Suppressor macrophage treated with lipopolysaccharide for 4 hours (primary cell): ENCODE measurements at regions not wholly inside any gene's neighbourhood (a gene's known extent, or its start where the extent isn't known, plus 50 kb on each side); places are given as distances from the start of the nearest gene placed in this dataset.

Experiments used
- DNase-seq: peaks from one replicate; pipeline ENCODE4 v3.0.0-alpha.2; 2020

DNA sequence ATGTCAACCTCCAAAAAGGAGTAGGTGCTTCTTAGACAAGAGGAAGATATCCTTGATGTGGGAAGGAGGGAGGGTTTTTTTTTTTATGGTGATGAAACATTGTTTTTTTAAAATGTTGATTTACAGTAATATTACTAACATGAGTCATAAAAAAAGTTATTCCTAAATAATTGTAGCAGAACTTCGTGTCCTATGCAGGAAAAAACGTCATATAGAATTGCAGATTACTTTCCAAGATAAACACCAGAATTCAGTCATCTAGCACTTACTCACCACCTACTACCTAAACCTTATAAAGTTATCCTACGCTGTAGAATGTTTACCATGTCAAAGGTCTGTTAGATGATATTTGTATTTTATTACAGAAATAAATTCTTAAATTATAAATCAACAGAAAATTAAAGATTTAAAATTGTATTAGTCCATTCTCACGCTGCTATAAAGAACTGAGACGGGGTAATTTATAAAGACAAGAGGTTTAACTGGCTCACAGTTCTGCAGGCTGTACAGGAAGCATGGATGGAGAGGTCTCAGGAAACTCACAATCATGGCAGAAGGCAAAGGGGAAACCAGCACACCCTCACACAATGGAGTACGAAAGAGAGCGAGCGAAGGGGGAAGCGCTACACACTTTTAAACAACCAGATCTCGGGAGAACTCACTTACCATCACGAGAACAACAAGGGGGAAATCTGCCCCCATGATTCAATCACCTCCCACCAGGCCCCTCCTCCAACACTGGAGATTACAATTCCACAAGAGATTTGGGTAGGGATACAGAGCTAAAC is 105.2 kb upstream of the NEBL start:
- no peak for DNase-seq

- no peak for DNase-seq
These were observed 102.6 kb upstream of the NEBL start for GRCh38 chr10:20999699-21000098.

DNA sequence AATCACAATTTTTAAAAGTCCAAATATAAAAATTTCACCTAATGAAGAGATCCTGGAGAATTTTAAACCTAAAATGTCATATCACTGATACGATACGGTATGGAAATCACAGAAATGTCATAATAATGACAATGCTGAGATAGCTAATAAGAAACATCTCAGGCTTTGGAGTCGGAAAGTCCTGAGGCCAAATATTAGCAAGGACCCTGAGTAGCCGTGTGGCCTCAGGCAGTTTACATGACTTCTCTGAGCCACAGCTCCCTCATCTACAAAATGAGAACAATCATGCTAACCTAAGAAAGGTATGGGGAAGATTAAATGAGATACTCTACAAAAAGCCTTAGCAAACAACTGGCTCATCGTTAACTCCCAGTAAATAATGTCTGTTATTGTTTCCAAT is 100.9 kb upstream of the NEBL start:
- DNase-seq: no peak

DNA sequence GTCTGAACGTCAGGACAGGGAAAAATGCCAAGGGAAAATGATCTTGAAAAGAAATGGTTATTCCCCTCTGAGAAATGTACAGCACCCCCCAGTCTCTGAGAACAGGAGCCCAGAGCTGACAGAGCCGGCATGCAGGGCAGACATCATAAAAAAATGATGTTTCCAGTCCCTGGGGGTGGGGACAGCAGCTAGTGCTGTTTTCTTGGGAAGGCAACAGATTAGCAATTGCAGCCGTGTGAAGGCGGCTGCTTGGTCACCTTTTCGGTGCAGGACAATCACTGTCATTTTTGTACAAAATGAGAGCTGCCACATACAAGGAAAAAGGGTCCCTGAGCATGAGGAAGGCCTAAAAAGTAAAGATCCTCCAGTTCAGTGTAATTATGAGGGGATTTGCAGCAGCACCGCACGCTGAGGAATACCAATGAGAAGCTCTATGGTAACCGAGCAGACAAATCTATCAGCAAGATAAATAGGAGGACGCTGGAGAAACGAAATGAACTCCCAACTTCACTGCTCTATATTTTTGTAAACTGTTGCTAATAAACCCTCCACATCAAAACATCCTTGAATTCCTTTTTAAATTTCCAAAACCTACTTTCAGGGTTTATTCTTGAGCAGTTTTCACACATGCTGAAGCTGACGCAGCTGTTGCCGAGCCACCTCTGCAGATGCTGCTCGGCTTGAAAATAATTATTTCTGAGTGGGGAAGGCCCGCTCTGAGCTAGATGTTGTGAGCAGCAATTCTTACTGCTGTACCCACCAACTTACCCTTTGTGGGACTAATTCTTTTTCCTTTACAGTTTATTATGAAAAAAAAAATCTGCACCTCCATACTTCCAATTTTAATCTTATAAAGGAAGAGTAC is 98.2 kb upstream of the NEBL start:
- DNase-seq: no peak

DNA sequence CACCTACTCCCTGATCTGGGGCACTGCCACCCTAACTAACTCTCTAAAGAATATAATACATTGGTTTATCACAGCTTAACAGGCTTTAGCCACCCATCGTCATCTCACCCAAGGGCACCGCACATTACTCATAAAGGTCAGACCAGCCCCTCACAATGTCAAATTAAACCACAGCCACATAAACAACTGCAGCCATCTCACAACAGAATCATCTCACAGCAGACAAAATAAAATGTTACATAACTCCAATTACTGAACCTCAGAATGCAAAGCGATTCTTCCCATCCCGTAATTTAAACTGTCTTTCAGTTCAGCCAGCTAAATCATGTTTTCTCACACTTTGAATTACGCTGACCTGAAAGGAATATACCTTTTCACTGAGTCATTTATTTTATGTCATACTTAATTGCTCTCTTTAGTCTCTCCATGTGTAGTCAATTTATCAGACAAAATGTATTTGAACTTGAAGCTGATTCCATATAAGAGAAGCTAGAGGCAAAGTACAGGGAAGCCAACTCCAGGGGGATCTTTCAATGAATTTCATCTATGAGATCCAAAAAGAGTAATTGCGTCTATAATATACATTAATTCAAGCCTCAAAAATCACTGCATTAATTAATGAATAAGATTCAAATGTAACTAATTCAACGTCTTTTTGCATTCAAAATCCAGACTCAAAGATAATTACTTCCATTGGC is 96.9 kb upstream of the NEBL start:
- no peak for DNase-seq

DNA sequence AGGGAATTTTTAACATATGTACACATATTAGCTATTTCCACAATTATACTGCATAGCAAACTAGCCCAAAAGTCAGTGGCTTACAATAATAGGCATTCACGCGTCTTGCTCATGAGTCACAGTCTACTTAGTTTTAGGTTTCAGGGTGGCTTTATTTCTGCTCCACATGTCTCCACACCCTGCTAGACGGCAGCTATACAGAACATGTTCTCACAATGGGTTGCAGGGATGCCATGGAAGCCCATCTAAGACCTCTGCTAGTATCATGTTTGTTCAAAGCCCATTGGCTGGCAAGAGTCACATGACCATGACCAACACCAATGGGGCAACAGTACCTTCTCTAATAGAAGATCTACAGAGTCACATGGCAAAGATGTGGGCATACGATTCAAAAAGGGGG is 96.3 kb upstream of the NEBL start:
- DNase-seq: no peak

GRCh38 chr10:20991526-20991925 is 94.4 kb upstream of the NEBL start:
- DNase-seq: no peak

DNA sequence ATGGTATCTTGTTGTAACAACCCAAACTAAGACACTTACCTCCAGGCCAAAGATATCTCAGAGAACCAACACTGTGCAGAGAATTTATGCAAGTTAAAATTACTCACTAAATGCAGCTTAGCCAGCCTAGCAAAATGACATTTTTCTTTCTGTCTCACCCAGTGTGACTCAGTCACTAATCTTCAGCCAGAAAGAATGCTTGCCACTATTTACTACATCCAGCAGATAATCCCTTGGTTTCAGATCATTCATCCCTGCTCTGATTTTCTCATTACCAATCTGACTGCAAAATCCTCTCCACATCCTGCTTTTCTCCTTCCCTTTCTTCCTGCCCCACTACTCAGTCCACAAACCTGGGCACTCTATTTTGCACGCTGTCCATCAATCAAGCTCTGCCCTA is 93.5 kb upstream of the NEBL start:
- DNase-seq: no peak

DNA sequence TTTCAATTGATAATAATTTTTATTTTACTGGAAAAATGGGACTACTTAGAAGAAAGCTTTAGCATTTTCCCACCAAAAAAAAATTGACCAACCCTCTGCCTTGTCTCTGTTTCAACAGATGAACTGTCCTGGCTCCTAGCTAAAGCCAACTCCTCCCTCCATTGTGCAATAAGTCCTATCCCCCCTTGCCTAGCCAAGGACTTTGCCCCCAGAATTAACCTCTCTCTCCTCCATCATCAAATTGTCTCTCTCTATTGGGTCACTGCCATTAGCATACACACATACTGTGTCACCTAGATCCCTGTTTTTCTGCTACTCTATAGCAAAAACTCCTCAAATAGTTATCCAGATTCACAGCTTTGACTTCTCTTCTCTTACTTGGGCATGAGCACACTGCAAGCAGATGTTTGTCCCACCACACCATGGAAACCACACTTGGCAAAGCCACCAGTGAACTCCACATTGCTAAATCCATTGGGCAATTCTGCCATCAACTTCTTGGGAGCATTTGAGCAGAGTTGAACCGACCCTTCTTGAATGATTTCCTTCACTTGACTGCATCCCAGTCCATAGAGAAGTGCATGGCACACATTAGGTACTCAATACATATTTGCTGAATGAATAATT is 91.4 kb upstream of the NEBL start:
- no peak for DNase-seq

GRCh38 chr10:20986049-20986448 is 88.9 kb upstream of the NEBL start:
- no peak for DNase-seq

- no peak for DNase-seq
These were observed 87.6 kb upstream of the NEBL start for GRCh38 chr10:20984662-20985061.

DNA sequence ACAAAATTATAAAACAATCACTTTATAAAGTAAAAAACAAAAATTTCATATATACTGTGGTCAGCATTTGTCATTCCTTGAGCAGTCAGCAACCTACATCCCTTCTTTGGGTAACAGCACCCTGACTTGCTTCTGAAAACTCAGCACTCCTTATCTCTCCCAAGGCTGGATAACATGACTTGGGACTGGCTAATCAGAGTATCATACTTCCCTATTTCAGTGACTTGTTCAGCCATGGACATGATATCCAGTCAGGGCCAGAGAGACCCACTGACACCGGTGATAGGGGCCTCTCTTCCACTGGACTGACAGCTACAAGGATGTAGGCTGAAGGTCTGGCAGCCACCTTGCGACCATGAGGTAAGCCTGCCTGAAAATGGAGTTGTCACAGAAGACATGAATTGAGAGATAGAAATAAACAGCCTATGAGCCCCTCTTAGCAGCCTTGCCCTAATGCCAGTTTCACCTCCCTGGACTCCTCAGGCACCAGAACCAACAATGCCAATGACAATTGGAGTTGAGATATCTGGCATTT is 84.4 kb upstream of the NEBL start:
- no peak for DNase-seq

- no peak for DNase-seq
These were observed 81.5 kb upstream of the NEBL start for GRCh38 chr10:20978617-20979016.

DNA sequence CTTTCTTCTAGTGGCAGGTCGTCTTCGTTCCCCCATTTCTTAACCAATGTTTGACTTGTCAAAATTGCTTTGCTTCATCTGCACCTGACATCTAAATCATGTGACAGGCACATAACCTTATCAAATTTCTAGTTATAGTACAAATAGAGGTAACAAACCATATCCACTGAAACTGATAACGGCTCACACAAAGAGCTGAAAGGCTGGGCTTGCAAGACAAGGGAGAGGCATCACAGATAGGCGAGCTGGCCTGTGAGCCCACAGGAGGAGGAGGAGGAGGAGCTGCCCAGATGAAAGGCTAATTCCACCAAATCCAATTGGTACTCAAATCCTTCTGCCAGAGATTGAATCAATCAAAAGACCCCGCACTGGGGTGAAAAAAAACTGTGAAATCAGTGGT is 80.2 kb upstream of the NEBL start:
- no peak for DNase-seq

DNA sequence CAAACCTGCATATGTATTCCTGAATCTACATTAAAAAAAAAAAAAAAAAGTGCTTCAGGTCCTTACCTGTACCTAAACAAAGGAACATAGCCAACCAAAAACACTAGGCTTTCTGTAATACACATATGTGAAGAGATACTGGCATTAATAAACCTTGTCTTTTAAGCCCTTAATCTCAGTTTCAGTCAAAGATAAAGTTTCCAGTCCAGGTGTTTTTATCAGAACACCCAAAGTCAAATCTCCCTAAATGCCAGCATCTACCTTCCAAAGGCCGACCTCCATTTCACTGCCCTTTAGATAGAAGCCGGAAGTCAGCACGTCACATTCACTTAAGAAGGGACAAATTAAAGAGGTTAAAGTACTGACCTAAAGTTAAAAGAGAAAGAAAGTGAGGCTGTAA is 79.8 kb upstream of the NEBL start:
- no peak for DNase-seq

DNA sequence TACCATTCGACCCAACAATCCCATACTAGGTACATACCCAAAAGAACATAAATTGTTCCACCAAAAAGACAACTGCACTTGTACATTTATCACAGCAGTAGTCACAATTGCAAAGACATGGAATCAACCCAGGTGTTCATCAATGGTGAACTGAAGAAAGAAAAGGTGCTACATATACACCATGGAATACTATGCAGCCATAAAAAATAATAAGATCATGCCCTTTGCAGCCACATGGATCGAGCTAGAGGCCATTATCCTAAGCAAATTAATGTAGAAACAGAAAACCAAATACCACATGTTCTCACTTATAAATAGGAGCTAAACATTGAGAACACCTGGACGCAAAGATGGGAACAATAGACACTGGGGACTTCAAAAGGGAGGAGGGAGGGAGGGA is 79.3 kb upstream of the NEBL start:
- DNase-seq: no peak

GRCh38 chr10:20975236-20975635 is 78.1 kb upstream of the NEBL start:
- no peak for DNase-seq

GRCh38 chr10:20972925-20973324 is 75.8 kb upstream of the NEBL start:
- no peak for DNase-seq

DNA sequence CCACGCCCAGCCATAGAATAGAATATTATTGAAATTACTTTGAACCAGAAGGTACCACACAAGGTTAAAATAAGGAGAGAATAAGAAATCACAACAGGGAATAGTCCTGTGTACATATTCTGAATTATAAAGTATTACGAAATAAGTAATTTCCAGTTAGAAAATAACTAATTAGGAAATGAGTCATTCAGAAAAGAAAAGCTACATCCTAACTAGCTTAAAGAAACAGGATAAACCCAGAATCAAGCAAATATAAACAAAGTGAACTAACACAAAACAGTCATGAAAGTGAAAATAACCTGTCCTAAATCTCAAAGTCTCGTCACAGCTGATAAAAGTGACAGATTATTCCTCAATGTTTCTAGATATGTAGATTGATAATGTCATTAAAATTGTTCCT is 74.8 kb upstream of the NEBL start:
- DNase-seq: no peak

- DNase-seq: no peak
These were observed 73.6 kb upstream of the NEBL start for GRCh38 chr10:20970708-20971107.

DNA sequence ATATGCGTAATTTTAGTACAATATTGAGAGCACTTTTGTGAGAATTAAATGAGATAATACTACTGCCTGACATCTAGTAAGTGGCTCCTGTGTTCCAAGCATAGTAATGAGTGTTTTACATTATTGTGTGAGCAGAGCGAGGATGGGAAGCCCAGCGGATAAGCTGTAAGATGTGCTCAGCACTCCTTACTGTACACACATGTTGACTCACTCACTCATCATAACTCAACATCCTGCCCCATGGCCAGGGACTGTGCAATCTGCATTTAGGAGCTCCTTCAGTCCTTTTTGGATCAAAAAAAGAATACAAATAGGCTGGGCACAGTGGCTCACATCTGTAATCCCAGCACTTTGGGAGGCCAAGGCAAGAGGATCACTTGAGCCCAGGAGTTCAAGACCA is 72.9 kb upstream of the NEBL start:
- DNase-seq: no peak

DNA sequence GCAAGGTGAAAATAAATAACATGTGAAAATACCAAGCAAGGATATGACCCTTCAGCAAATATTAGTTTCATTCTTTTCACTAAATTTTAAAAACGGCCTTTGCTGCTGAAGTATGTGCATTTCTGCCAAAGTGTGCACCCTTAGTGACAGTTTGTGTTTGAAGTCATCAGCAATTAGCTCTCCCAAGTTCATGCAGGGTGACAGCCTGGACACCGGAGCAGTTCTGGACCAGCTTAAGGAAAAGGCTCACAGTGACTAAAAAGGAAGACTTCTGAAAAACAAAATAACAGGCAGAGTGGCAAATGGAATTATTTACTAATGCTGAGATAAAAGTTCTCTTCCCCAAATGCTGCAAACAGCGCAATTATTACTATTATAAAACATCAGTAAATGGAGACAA is 69.3 kb upstream of the NEBL start:
- DNase-seq: no peak
